Parathyroid adenoma (tissue), 2 donors: ENCODE measurements at regions not wholly inside any gene's neighbourhood (a gene's known extent, or its start where the extent isn't known, plus 50 kb on each side); places are given as distances from the start of the nearest gene placed in this dataset.

Experiments
- H2AFZ ChIP-seq: fragments of 300-600 bp; sonication (generic); one replicate; pipeline ENCODE4 v1.7.0; 2017; ENCODE audit warnings: antibody characterized with exemption, mild to moderate bottlenecking
- H3K27ac ChIP-seq: fragments of 300-600 bp; sonication (generic); one replicate; pipeline ENCODE4 v1.7.0; 2017
- H3K27me3 ChIP-seq: fragments of 300-600 bp; sonication (generic); one replicate; pipeline ENCODE4 v1.7.0; 2017; ENCODE audit warnings: low read length; ENCODE audit not compliant: control insufficient read depth, insufficient read depth
- H3K36me3 ChIP-seq: fragments of 300-600 bp; sonication (generic); one replicate; pipeline ENCODE4 v1.7.0; 2017; ENCODE audit warnings: low read length; ENCODE audit not compliant: control insufficient read depth, insufficient read depth
- H3K4me1 ChIP-seq: fragments of 300-600 bp; sonication (generic); one replicate; pipeline ENCODE4 v1.7.0; 2017; ENCODE audit warnings: control low read depth
- H3K4me2 ChIP-seq: fragments of 300-600 bp; sonication (generic); one replicate; pipeline ENCODE4 v1.7.0; 2017; ENCODE audit warnings: low read length
- H3K4me3 ChIP-seq: fragments of 300-600 bp; sonication (generic); one replicate; pipeline ENCODE4 v1.7.0; 2017; ENCODE audit warnings: low read depth, low read length
- H3K79me2 ChIP-seq: fragments of 300-600 bp; sonication (generic); one replicate; pipeline ENCODE4 v1.7.0; 2017; ENCODE audit warnings: control low read depth
- H3K9ac ChIP-seq: fragments of 300-600 bp; sonication (generic); one replicate; pipeline ENCODE4 v1.7.0; 2017; ENCODE audit warnings: mild to moderate bottlenecking
- H3K9me3 ChIP-seq: fragments of 300-600 bp; sonication (generic); one replicate; pipeline ENCODE4 v1.7.0; 2017; ENCODE audit warnings: low read length; ENCODE audit not compliant: control insufficient read depth
- CTCF ChIP-seq: fragments of 300-600 bp; sonication (generic); IDR thresholded peaks from one replicate; pipeline ENCODE4 v1.7.0; 2017; ENCODE audit warnings: antibody characterized with exemption, mild to moderate bottlenecking
- donor health status: primary hyperparathyroidism.

GRCh38 chr15:93330912-93331544 is 242.0 kb upstream of the RGMA start:
- Histone ChIP-seq H3K4me2 (no peak overlapping the region), H2AFZ (no peak overlapping the region), H3K36me3 (no peaks in the 10 kb centered on the region), H3K27ac (no peak overlapping the region), H3K9ac (no peak overlapping the region), H3K4me3 (no peak overlapping the region), H3K27me3 (no peaks in the 10 kb centered on the region), H3K79me2 (no peaks in the 10 kb centered on the region), H3K9me3 (no peaks in the 10 kb centered on the region), H3K4me1 (no peaks in the 10 kb centered on the region)
- TF ChIP-seq CTCF: no peak

- H3K9ac ChIP-seq: no peak overlapping the region
- H3K9me3 ChIP-seq: no peaks in the 10 kb centered on the region
- H3K4me3 ChIP-seq: no peak overlapping the region
- no peak overlapping the region for H3K4me2 ChIP-seq
- no peak overlapping the region for H2AFZ ChIP-seq
- TF ChIP-seq CTCF: no peak
- H3K27ac ChIP-seq: no peak overlapping the region
- no peaks in the 10 kb centered on the region for H3K36me3 ChIP-seq
- H3K27me3 ChIP-seq: no peaks in the 10 kb centered on the region
- H3K4me1 ChIP-seq: no peaks in the 10 kb centered on the region
- H3K79me2 ChIP-seq: no peaks in the 10 kb centered on the region
These were observed 238.4 kb upstream of the RGMA start for GRCh38 chr15:93327364-93327763.

- Histone ChIP-seq H3K27ac (no peak overlapping the region), H3K79me2 (no peaks in the 10 kb centered on the region)
- TF ChIP-seq CTCF: no peak
These were observed 235.4 kb upstream of the RGMA start for GRCh38 chr15:93324186-93324975.

GRCh38 chr15:93321881-93322282 is 232.9 kb upstream of the RGMA start:
- TF ChIP-seq CTCF: no peak
- no peak overlapping the region for H3K9ac ChIP-seq
- H3K27ac ChIP-seq: no peak overlapping the region

More at GRCh38 chr15:93324186-93324975, 235.4 kb upstream of the RGMA start:
- Histone ChIP-seq H3K4me2 (no peak overlapping the region), H3K9ac (no peak overlapping the region), H3K9me3 (no peaks in the 10 kb centered on the region), H3K4me3 (no peak overlapping the region), H3K36me3 (no peaks in the 10 kb centered on the region), H2AFZ (no peak overlapping the region), H3K27me3 (no peaks in the 10 kb centered on the region), H3K4me1 (no peaks in the 10 kb centered on the region)

More at GRCh38 chr15:93321881-93322282, 232.9 kb upstream of the RGMA start:
- Histone ChIP-seq H3K4me2 (no peak overlapping the region), H2AFZ (no peak overlapping the region), H3K4me3 (no peak overlapping the region), H3K9me3 (no peaks in the 10 kb centered on the region), H3K27me3 (no peaks in the 10 kb centered on the region), H3K4me1 (no peaks in the 10 kb centered on the region), H3K36me3 (no peaks in the 10 kb centered on the region), H3K79me2 (no peaks in the 10 kb centered on the region)
